NCI-H1092 treated with DMSO at 0.1 percent for 48 hours (cell line): ENCODE measurements at regions not wholly inside any gene's neighbourhood (a gene's known extent, or its start where the extent isn't known, plus 50 kb on each side); places are given as distances from the start of the nearest gene placed in this dataset.

Source experiments
- DNase-seq: peaks from one replicate; lab custom pipeline; 2025; lab: John Stamatoyannopoulos, UW

- no peak for DNase-seq
Measured at GRCh38 chr19:31560086-31561060, 211.1 kb upstream of the TSHZ3 start.

- DNase-seq: no peak
Measured at GRCh38 chr19:31562966-31563612, 213.9 kb upstream of the TSHZ3 start.

- no peak for DNase-seq
Measured at GRCh38 chr19:31567776-31568175, 218.5 kb upstream of the TSHZ3 start.

- no peak for DNase-seq
Measured at GRCh38 chr19:31568724-31569123, 219.5 kb upstream of the TSHZ3 start.

GRCh38 chr19:31570718-31571117, 221.5 kb upstream of the TSHZ3 start:
- no peak for DNase-seq

- DNase-seq: no peak
Measured at GRCh38 chr19:31572102-31572975, 223.1 kb upstream of the TSHZ3 start.

- DNase-seq: no peak
Measured at GRCh38 chr19:31572976-31573298, 223.7 kb upstream of the TSHZ3 start.

- DNase-seq: no peak
Measured at GRCh38 chr19:31574251-31574973, 225.2 kb upstream of the TSHZ3 start.

GRCh38 chr19:31575846-31576335, 226.7 kb upstream of the TSHZ3 start:
- DNase-seq: no peak

GRCh38 chr19:31578326-31578725, 229.1 kb upstream of the TSHZ3 start:
- no peak for DNase-seq

- no peak for DNase-seq
Measured at GRCh38 chr19:31583148-31583547, 233.9 kb upstream of the TSHZ3 start.

- no peak for DNase-seq
Measured at GRCh38 chr19:31586282-31586681, 237.0 kb upstream of the TSHZ3 start.

- no peak for DNase-seq
Measured at GRCh38 chr19:31589109-31589508, 239.9 kb upstream of the TSHZ3 start.

- DNase-seq: no peak
Measured at GRCh38 chr19:31591258-31591657, 242.0 kb upstream of the TSHZ3 start.

GRCh38 chr19:31592456-31592855, 243.2 kb upstream of the TSHZ3 start:
- no peak for DNase-seq

GRCh38 chr19:31594701-31595100, 245.5 kb upstream of the TSHZ3 start:
- no peak for DNase-seq

- no peak for DNase-seq
Measured at GRCh38 chr19:31595521-31595920, 246.3 kb upstream of the TSHZ3 start.

- DNase-seq: no peak
Measured at GRCh38 chr19:31596751-31597150, 247.5 kb upstream of the TSHZ3 start.

- DNase-seq: no peak
Measured at GRCh38 chr19:31597616-31598015, 248.4 kb upstream of the TSHZ3 start.

- DNase-seq: no peak
Measured at GRCh38 chr19:31598730-31599238, 249.5 kb upstream of the TSHZ3 start.

GRCh38 chr19:31600731-31601295, 251.6 kb upstream of the TSHZ3 start:
- DNase-seq: no peak
